ENCODE measurements at regions not wholly inside any gene's neighbourhood (a gene's known extent, or its start where the extent isn't known, plus 50 kb on each side); places are given as distances from the start of the nearest gene placed in this dataset.

GRCh38 chr1:8202182-8202905 lies 115.6 kb upstream of the SLC45A1 start (continued):
- TF ChIP-seq SETDB1 (CRISPR knock-in tag; IDR thresholded peaks at IDR 0.05; ENCODE audit: borderline replicate concordance) = no peak

GRCh38 chr1:8201331-8201861 lies 116.5 kb upstream of the SLC45A1 start:
- BruUV-seq (replicated peaks) = no TSS peak
- 61% methylated on average over 5 of the region's 10 CpGs for WGBS (ENCODE audit: low lambda C conversion rate)
- H3K4me2 ChIP-seq (ENCODE audit: low read depth, low read length) = peak overlapping the region; percentile 63
- DNase-seq (ENCODE audit: low spot score) (peak; percentile 37), ATAC-seq (peak; percentile 30), FAIRE-seq (no peak)
- H4K20me1 ChIP-seq (ENCODE audit: insufficient read depth, low read length) = no peaks in the 10 kb centered on the region
- peaks cover 5% of the 10 kb centered on the region for H3K79me2 ChIP-seq (ENCODE audit: insufficient read depth, low read length)
- ChIA-PET CTCF (ENCODE audit: low intra/inter-chr PET ratio, low total read pairs) (no interaction called here), POLR2A (interaction anchor here (0.9 to 5.9 kb wide), 9 partner anchors 10 to 182 kb away, joined by 3 to 48 read pairs (median 8); partner anchors contain the start of gene ERRFI1)
- in situ Hi-C loops (cut with HindIII; ENCODE audit: extremely low pct_ligation_motif_present, low pct_unique_long_range_greater_than_20kb) = no loop called here
- peak overlapping the region in 1 of 3 experiments; percentile 45; a peak in 2 of 6 replicates for H3K4me3 ChIP-seq (replicated peaks in 1 of 3; ENCODE audit: insufficient read depth in 1 of 3, low read depth in 2 of 3, low read length in 3 of 3)
- H3K27ac ChIP-seq (ENCODE audit: extremely low read length, insufficient read depth, low read length) = peak overlapping the region; percentile 72
- H3K9me3 ChIP-seq (ENCODE audit: low read length) = no peaks in the 10 kb centered on the region
- H3K36me3 ChIP-seq (replicated peaks in 1 of 2; ENCODE audit: control insufficient read depth in 1 of 2, insufficient read depth in 2 of 2, low read length in 2 of 2) = no peaks in the 10 kb centered on the region
- no peak overlapping the region for H2AFZ ChIP-seq (ENCODE audit: low read length)
- peaks cover 88% of the 10 kb centered on the region for H3K4me1 ChIP-seq (ENCODE audit: insufficient read depth, low read length)
- H3K27me3 ChIP-seq (ENCODE audit: control insufficient read depth in 1 of 2, insufficient read depth in 2 of 2, low read length in 2 of 2) = no peaks in the 10 kb centered on the region
- H3K9ac ChIP-seq (ENCODE audit: insufficient read depth, low read depth, low read length) = peak overlapping the region; percentile 67
- intact Hi-C loops (cut with micrococcal nuclease; ENCODE audit: unreplicated experiment) = no loop called here
- no peak for TF ChIP-seq ZNF598 (CRISPR knock-in tag; IDR thresholded peaks at IDR 0.05; ENCODE audit: borderline replicate concordance)
- TF ChIP-seq ARHGAP35 (CRISPR knock-in tag; IDR thresholded peaks at IDR 0.05; ENCODE audit: borderline replicate concordance) = no peak
- no peak for TF ChIP-seq ZNF619 (CRISPR knock-in tag; IDR thresholded peaks at IDR 0.05)
- TF ChIP-seq SPEN (CRISPR knock-in tag; IDR thresholded peaks at IDR 0.05; ENCODE audit: low read depth) = 0 out of 2 replicates have a peak, but pooled peaks have one; percentile 37
- no peak for TF ChIP-seq ZNF883 (CRISPR knock-in tag; IDR thresholded peaks at IDR 0.05; ENCODE audit: not compliant biosample characterization)
- TF ChIP-seq ZNF775 (CRISPR knock-in tag; IDR thresholded peaks at IDR 0.05; ENCODE audit: borderline replicate concordance) = no peak
- TF ChIP-seq MTA1 (CRISPR knock-in tag; IDR thresholded peaks at IDR 0.05; ENCODE audit: borderline replicate concordance) = 0 out of 2 replicates have a peak, but pooled peaks have one; percentile 11
- peak; percentile 48; the same call in 1 of the 2 replicates for TF ChIP-seq POLR2AphosphoS5 (IDR thresholded peaks at IDR 0.05; ENCODE audit: low read depth, low read length)
- no peak for TF ChIP-seq ZBTB40 (IDR thresholded peaks at IDR 0.05)
- TF ChIP-seq ZBTB40 (CRISPR knock-in tag; IDR thresholded peaks at IDR 0.05) = no peak
- no peak for TF ChIP-seq IKZF5 (CRISPR knock-in tag; IDR thresholded peaks at IDR 0.05)
